ENCODE measurements at regions not wholly inside any gene's neighbourhood (a gene's known extent, or its start where the extent isn't known, plus 50 kb on each side); places are given as distances from the start of the nearest gene placed in this dataset.

GRCh38 chr3:193981504-193981903 lies 154.4 kb upstream of the HES1 start:
- DNase-seq (ENCODE audit: low read depth in 1 of 2, low spot score in 1 of 2): no peak

GRCh38 chr3:193982258-193982659 lies 153.7 kb upstream of the HES1 start:
- no peak for DNase-seq (ENCODE audit: low read depth in 1 of 2, low spot score in 1 of 2)

- DNase-seq (ENCODE audit: low read depth in 1 of 2, low spot score in 1 of 2): no peak
Measured at GRCh38 chr3:193983846-193984818, 151.8 kb upstream of the HES1 start.

- no peak for DNase-seq (ENCODE audit: low read depth in 1 of 2, low spot score in 1 of 2)
Measured at GRCh38 chr3:193984876-193985275, 151.1 kb upstream of the HES1 start.

GRCh38 chr3:193987186-193987585 lies 148.8 kb upstream of the HES1 start:
- no peak for DNase-seq (ENCODE audit: low read depth in 1 of 2, low spot score in 1 of 2)

- no peak for DNase-seq (ENCODE audit: low read depth in 1 of 2, low spot score in 1 of 2)
Measured at GRCh38 chr3:193989186-193989585, 146.8 kb upstream of the HES1 start.

GRCh38 chr3:193991666-193992424 lies 144.1 kb upstream of the HES1 start:
- DNase-seq (ENCODE audit: low read depth in 1 of 2, low spot score in 1 of 2): no peak

GRCh38 chr3:193992425-193993037 lies 143.4 kb upstream of the HES1 start:
- DNase-seq (ENCODE audit: low read depth in 1 of 2, low spot score in 1 of 2): no peak

- DNase-seq (ENCODE audit: low read depth in 1 of 2, low spot score in 1 of 2): no peak
Measured at GRCh38 chr3:193996221-193996620, 139.7 kb upstream of the HES1 start.

- DNase-seq (ENCODE audit: low read depth in 1 of 2, low spot score in 1 of 2): no peak
Measured at GRCh38 chr3:193996641-193997089, 139.3 kb upstream of the HES1 start.

GRCh38 chr3:193997228-193998122 lies 138.5 kb upstream of the HES1 start:
- DNase-seq (ENCODE audit: low read depth in 1 of 2, low spot score in 1 of 2): no peak

GRCh38 chr3:193998123-193998448 lies 137.9 kb upstream of the HES1 start:
- DNase-seq (ENCODE audit: low read depth in 1 of 2, low spot score in 1 of 2): no peak

- no peak for DNase-seq (ENCODE audit: low read depth in 1 of 2, low spot score in 1 of 2)
Measured at GRCh38 chr3:193998628-193999195, 137.2 kb upstream of the HES1 start.

GRCh38 chr3:194000100-194000499 lies 135.8 kb upstream of the HES1 start:
- DNase-seq (ENCODE audit: low read depth in 1 of 2, low spot score in 1 of 2): no peak

GRCh38 chr3:194000712-194001111 lies 135.2 kb upstream of the HES1 start:
- DNase-seq (ENCODE audit: low read depth in 1 of 2, low spot score in 1 of 2): no peak

- no peak for DNase-seq (ENCODE audit: low read depth in 1 of 2, low spot score in 1 of 2)
Measured at GRCh38 chr3:194001728-194002459, 134.1 kb upstream of the HES1 start.

- DNase-seq (ENCODE audit: low read depth in 1 of 2, low spot score in 1 of 2): no peak
Measured at GRCh38 chr3:194003114-194004057, 132.6 kb upstream of the HES1 start.

GRCh38 chr3:194005930-194006501 lies 129.9 kb upstream of the HES1 start:
- no peak for DNase-seq (ENCODE audit: low read depth in 1 of 2, low spot score in 1 of 2)
